Upper lobe of left lung (tissue), 4 donors: ENCODE measurements at regions not wholly inside any gene's neighbourhood (a gene's known extent, or its start where the extent isn't known, plus 50 kb on each side); places are given as distances from the start of the nearest gene placed in this dataset.

ENCODE experiments used
- POLR2AphosphoS5 ChIP-seq, 2 donors: sonication (generic); formaldehyde crosslinking; IDR thresholded peaks; one replicate each; pipeline ENCODE4 v1.5.1; 2017; ENCODE audit warnings: antibody characterized with exemption in 2 of 2
- TF ChIP-seq, protein P1 (sequence below), 6 experiments: fragments of 450-650 bp in 4 of 6; fragments of 200-600 bp in 2 of 6; sonication (generic) in 2 of 6; IDR thresholded peaks; one replicate each; pipeline ENCODE4 v1.5.1; 2016 to 2019; ENCODE audit warnings: antibody characterized with exemption in 6 of 6

DNA sequence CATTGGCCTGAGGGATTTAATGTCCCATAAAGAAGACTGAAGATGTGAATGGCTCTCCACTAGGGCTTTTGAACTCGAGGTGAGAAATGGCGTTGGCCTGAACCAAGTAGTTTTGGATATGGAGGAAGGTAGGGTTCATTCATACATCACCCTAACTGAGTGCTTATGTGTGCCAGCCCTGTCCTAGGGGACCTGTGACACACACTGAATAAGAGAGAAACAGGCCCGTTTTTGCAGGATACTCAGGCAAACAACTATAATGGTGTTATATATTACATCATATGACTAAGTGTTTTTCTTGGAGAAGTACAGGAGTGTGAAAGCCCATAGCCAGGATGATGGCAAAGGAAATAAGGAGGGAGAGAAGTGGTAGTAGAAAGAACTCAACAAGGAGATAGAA lies 368.1 kb downstream of the TMEM135 start:
- TF ChIP-seq POLR2AphosphoS5 (IDR thresholded peaks at IDR 0.05) = no peak
- TF ChIP-seq, protein P1, sequence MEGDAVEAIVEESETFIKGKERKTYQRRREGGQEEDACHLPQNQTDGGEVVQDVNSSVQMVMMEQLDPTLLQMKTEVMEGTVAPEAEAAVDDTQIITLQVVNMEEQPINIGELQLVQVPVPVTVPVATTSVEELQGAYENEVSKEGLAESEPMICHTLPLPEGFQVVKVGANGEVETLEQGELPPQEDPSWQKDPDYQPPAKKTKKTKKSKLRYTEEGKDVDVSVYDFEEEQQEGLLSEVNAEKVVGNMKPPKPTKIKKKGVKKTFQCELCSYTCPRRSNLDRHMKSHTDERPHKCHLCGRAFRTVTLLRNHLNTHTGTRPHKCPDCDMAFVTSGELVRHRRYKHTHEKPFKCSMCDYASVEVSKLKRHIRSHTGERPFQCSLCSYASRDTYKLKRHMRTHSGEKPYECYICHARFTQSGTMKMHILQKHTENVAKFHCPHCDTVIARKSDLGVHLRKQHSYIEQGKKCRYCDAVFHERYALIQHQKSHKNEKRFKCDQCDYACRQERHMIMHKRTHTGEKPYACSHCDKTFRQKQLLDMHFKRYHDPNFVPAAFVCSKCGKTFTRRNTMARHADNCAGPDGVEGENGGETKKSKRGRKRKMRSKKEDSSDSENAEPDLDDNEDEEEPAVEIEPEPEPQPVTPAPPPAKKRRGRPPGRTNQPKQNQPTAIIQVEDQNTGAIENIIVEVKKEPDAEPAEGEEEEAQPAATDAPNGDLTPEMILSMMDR (IDR thresholded peaks at IDR 0.05) = no peak
